OCI-LY3 (cell line): ENCODE measurements at regions not wholly inside any gene's neighbourhood (a gene's known extent, or its start where the extent isn't known, plus 50 kb on each side); places are given as distances from the start of the nearest gene placed in this dataset.

Experiments
- H2AFZ ChIP-seq: fragments of 200-600, 300-600 bp; shearing (Covaris generic); 2 replicates; pipeline ENCODE4 v1.6.0; 2014; ENCODE audit warnings: antibody characterized with exemption, low read depth, low read length
- H3K27ac ChIP-seq: fragments of 200-600, 300-600 bp; sonication (generic); 2 replicates; pipeline ENCODE4 v1.5.1; 2014; ENCODE audit warnings: mild to moderate bottlenecking, low read length, moderate library complexity, mixed read lengths
- H3K27me3 ChIP-seq: fragments of 200-600, 300-600 bp; sonication (generic); 2 replicates; pipeline ENCODE4 v1.6.1; 2014; ENCODE audit warnings: low read depth, low read length, mixed read lengths
- H3K36me3 ChIP-seq: fragments of 200-600, 300-600 bp; sonication (generic); replicated peaks from 2 replicates; pipeline ENCODE3; 2014; ENCODE audit warnings: low read depth, low read length, mixed read lengths
- H3K4me1 ChIP-seq: fragments of 300-600, 200-600 bp; sonication (generic); 2 replicates; pipeline ENCODE4 v1.6.1; 2014; ENCODE audit warnings: low read length, mixed read lengths
- H3K4me2 ChIP-seq: fragments of 200-600, 300-600 bp; sonication (generic); 2 replicates; pipeline ENCODE4 v1.6.1; 2014; ENCODE audit warnings: low read length, mixed read lengths
- H3K4me3 ChIP-seq: fragments of 300-600, 200-600 bp; sonication (generic); 2 replicates; pipeline ENCODE4 v1.5.1; 2014; ENCODE audit warnings: antibody characterized with exemption, mild to moderate bottlenecking, low read length, moderate library complexity
- H3K79me2 ChIP-seq: fragments of 300-600, 200-600 bp; shearing (Covaris generic); 2 replicates; pipeline ENCODE4 v1.6.1; 2014; ENCODE audit warnings: mild to moderate bottlenecking, low read length, mixed read lengths
- H3K9ac ChIP-seq: fragments of 300-600, 200-600 bp; shearing (Covaris generic); 2 replicates; pipeline ENCODE4 v1.6.0; 2014; ENCODE audit warnings: mild to moderate bottlenecking, low read length, moderate library complexity
- H3K9me3 ChIP-seq: fragments of 200-600, 300-600 bp; shearing (Covaris generic); 2 replicates; pipeline ENCODE4 v1.6.1; 2014; ENCODE audit warnings: low read length, mixed read lengths; ENCODE audit not compliant: insufficient read depth
- H4K20me1 ChIP-seq: fragments of 200-600, 300-600 bp; sonication (generic); 2 replicates; pipeline ENCODE4 v1.6.1; 2016; ENCODE audit warnings: low read length, mixed read lengths; ENCODE audit not compliant: insufficient read depth
- CTCF ChIP-seq: fragments of 200-600, 300-600 bp; sonication (generic); IDR thresholded peaks from 2 replicates; pipeline ENCODE4 v1.5.1; 2014; ENCODE audit warnings: antibody characterized with exemption, low read length, low read depth
- EZH2phosphoT487 ChIP-seq: fragments of 200-600 bp; shearing (Covaris generic); IDR thresholded peaks from 2 replicates; pipeline ENCODE4 v1.6.1; 2018; ENCODE audit warnings: antibody characterized with exemption, mixed run types, low read depth

GRCh38 chr7:124645704-124646103 is 119.9 kb downstream of the GPR37 start:
- H3K4me2 ChIP-seq: no peak overlapping the region
- no peaks in the 10 kb centered on the region for H3K27me3 ChIP-seq
- H3K27ac ChIP-seq: no peak overlapping the region
- H2AFZ ChIP-seq: no peak overlapping the region
- no peaks in the 10 kb centered on the region for H4K20me1 ChIP-seq
- TF ChIP-seq EZH2phosphoT487 (no peak), CTCF (no peak)
- H3K79me2 ChIP-seq: no peaks in the 10 kb centered on the region
- no peak overlapping the region for H3K9ac ChIP-seq
- no peaks in the 10 kb centered on the region for H3K36me3 ChIP-seq
- H3K4me1 ChIP-seq: peaks cover 9% of the 10 kb centered on the region; the same call in 1 of the 2 replicates
- no peak overlapping the region for H3K4me3 ChIP-seq
- H3K9me3 ChIP-seq: no peaks in the 10 kb centered on the region

GRCh38 chr7:124643311-124643811 is 122.2 kb downstream of the GPR37 start:
- no peaks in the 10 kb centered on the region for H3K4me1 ChIP-seq
- no peaks in the 10 kb centered on the region for H3K79me2 ChIP-seq
- H3K27me3 ChIP-seq: no peaks in the 10 kb centered on the region
- no peak overlapping the region for H3K27ac ChIP-seq
- no peak overlapping the region for H2AFZ ChIP-seq
- no peak overlapping the region for H3K4me3 ChIP-seq
- TF ChIP-seq CTCF (no peak), EZH2phosphoT487 (no peak)
- no peak overlapping the region for H3K4me2 ChIP-seq
- no peak overlapping the region for H3K9ac ChIP-seq
- H4K20me1 ChIP-seq: no peaks in the 10 kb centered on the region
- H3K9me3 ChIP-seq: no peaks in the 10 kb centered on the region
- H3K36me3 ChIP-seq: no peaks in the 10 kb centered on the region

GRCh38 chr7:124635416-124635815 is 130.2 kb downstream of the GPR37 start:
- H3K27ac ChIP-seq: no peak overlapping the region
- no peaks in the 10 kb centered on the region for H3K36me3 ChIP-seq
- no peak overlapping the region for H2AFZ ChIP-seq
- no peaks in the 10 kb centered on the region for H3K4me1 ChIP-seq
- no peak overlapping the region for H3K4me2 ChIP-seq
- no peaks in the 10 kb centered on the region for H4K20me1 ChIP-seq
- H3K27me3 ChIP-seq: no peaks in the 10 kb centered on the region
- no peak overlapping the region for H3K4me3 ChIP-seq
- H3K9me3 ChIP-seq: no peaks in the 10 kb centered on the region
- TF ChIP-seq EZH2phosphoT487: no peak
- TF ChIP-seq CTCF: no peak
- no peaks in the 10 kb centered on the region for H3K79me2 ChIP-seq
- no peak overlapping the region for H3K9ac ChIP-seq

- Histone ChIP-seq H3K9ac (no peak overlapping the region), H3K4me3 (no peak overlapping the region), H3K36me3 (no peaks in the 10 kb centered on the region), H3K4me1 (no peaks in the 10 kb centered on the region), H3K27ac (no peak overlapping the region), H3K9me3 (no peaks in the 10 kb centered on the region), H3K27me3 (no peaks in the 10 kb centered on the region), H3K79me2 (no peaks in the 10 kb centered on the region), H3K4me2 (no peak overlapping the region), H4K20me1 (no peaks in the 10 kb centered on the region), H2AFZ (no peak overlapping the region)
- TF ChIP-seq CTCF (no peak), EZH2phosphoT487 (no peak)
Observed at GRCh38 chr7:124633740-124634139, 131.9 kb downstream of the GPR37 start.
